ENCODE measurements at regions not wholly inside any gene's neighbourhood (a gene's known extent, or its start where the extent isn't known, plus 50 kb on each side); places are given as distances from the start of the nearest gene placed in this dataset.
"Not testable (repeated sequence)": the region's sequence is repeated elsewhere in the genome, so short reads cannot be mapped to it uniquely, and the experiment has no call there.

DNA sequence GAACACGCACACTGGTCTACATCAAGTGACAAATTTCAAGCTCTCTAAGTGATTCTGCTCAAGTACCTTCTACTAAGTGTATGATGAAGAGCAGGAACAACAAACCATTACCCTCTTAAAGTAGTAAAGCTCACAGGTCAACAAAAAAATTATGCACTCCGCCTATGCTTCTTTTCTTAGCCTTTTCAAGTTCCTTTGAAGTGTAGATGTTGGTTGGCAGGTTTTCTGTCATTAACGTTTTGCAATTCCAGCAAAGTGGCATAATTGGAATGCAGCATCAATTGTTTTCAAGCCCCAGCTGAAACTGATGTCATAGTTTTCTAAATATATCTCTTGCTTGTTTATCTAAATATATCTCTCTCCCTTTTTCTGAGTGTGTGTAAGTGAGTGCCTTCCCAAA, 396.9 kb upstream of the EYS start:
- no peak for DNase-seq (ENCODE audit: low read depth, low spot score)
- H3K4me3 ChIP-seq (ENCODE audit: low read depth, low read length) = no peak overlapping the region
- no peak for TF ChIP-seq CTCF (IDR thresholded peaks at IDR 0.05; ENCODE audit: insufficient read depth, low read length, missing control alignments)
- POLR2A ChIA-PET = no interaction called here
- CTCF ChIA-PET = no interaction called here

DNA sequence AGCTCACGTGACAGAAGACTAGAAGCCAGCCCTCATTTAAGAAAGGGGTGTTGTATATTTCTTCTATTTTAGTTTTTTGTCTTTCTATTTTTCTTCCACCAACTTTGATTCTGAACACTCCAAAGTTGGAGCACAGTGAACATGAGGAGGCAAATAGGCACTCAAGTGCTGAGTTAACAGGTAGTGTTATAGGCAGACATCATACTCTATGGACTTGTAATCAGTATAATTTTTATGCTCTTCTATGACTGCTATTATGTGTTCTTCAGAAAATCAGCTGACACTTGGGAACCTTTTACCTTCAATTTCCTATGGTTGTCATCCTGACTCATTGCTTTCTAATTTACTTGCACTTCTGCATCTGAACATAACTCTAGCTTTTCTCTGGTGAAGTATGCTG, 396.3 kb upstream of the EYS start:
- ChIA-PET POLR2A (no interaction called here), CTCF (no interaction called here)
- DNase-seq (ENCODE audit: low read depth, low spot score) = no peak
- no peak for TF ChIP-seq CTCF (IDR thresholded peaks at IDR 0.05; ENCODE audit: insufficient read depth, low read length, missing control alignments)
- H3K4me3 ChIP-seq (ENCODE audit: low read depth, low read length) = no peak overlapping the region

GRCh38 chr6:66096679-66097078, 389.7 kb upstream of the EYS start:
- no peak for DNase-seq (ENCODE audit: low read depth, low spot score)
- ChIA-PET CTCF (no interaction called here), POLR2A (no interaction called here)
- no peak for TF ChIP-seq CTCF (IDR thresholded peaks at IDR 0.05; ENCODE audit: insufficient read depth, low read length, missing control alignments)
- H3K4me3 ChIP-seq (ENCODE audit: low read depth, low read length) = no peak overlapping the region

DNA sequence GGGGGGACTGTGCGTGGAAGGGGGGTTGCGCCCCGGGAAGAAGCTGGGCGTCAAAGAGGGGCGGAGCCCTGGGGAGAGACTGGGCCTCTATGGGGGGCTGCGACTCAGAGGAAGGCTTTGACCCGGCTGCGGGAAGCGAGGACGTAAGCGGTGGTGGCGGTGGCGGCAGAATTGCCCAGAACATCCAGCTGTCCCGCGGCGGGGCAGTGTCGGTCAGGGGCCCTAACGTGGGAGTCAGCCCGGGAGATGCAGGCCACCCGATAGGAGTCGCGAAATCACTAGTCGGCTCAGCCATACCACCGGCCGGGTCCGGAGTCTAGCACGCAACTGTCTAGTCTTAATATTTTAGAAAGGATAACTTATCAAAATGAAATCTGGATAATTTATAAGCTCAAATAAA, 387.6 kb upstream of the EYS start:
- no peak overlapping the region for H3K4me3 ChIP-seq (ENCODE audit: low read depth, low read length)
- DNase-seq (ENCODE audit: low read depth, low spot score) = no peak
- POLR2A ChIA-PET = no interaction called here
- CTCF ChIA-PET = no interaction called here
- no peak for TF ChIP-seq CTCF (IDR thresholded peaks at IDR 0.05; ENCODE audit: insufficient read depth, low read length, missing control alignments)

GRCh38 chr6:66092306-66092705, 385.3 kb upstream of the EYS start:
- POLR2A ChIA-PET; DNase-seq (ENCODE audit: low read depth, low spot score); CTCF ChIA-PET; H3K4me3 ChIP-seq (ENCODE audit: low read depth, low read length): not testable (repeated sequence)

DNA sequence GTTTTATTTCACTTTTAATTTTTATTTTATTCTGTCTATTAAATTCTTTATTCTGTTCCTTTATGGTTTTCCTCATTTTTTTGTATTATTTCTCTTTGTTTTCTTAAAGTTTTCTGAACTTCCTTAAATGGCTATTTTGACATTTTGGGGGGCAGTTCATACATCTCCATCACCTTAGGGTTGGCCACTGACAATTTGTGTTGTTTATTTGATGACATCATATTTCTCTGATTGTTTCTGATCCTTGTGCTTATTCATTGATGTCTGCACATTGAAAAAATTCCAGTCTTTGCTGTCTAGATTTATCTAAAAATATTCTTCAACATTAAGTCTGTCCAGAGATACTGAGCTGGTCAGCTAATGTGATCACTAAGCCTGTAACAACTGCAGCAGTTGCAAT, 379.5 kb upstream of the EYS start:
- no peak for TF ChIP-seq CTCF (IDR thresholded peaks at IDR 0.05; ENCODE audit: insufficient read depth, low read length, missing control alignments)
- DNase-seq (ENCODE audit: low read depth, low spot score) = no peak
- H3K4me3 ChIP-seq (ENCODE audit: low read depth, low read length) = no peak overlapping the region
- CTCF ChIA-PET = no interaction called here
- POLR2A ChIA-PET = no interaction called here

GRCh38 chr6:66082914-66083313, 375.9 kb upstream of the EYS start:
- POLR2A ChIA-PET = no interaction called here
- no peak overlapping the region for H3K4me3 ChIP-seq (ENCODE audit: low read depth, low read length)
- no peak for DNase-seq (ENCODE audit: low read depth, low spot score)
- TF ChIP-seq CTCF (IDR thresholded peaks at IDR 0.05; ENCODE audit: insufficient read depth, low read length, missing control alignments) = no peak
- CTCF ChIA-PET = no interaction called here

Data from AG04449 (cell line).